ENCODE measurements at regions not wholly inside any gene's neighbourhood (a gene's known extent, or its start where the extent isn't known, plus 50 kb on each side); places are given as distances from the start of the nearest gene placed in this dataset.

GRCh38 chr4:101667348-101667747 is 123.2 kb upstream of the BANK1 start:
- H3K27ac Mint-ChIP-seq (ENCODE audit: unreplicated experiment), result no peak overlapping the region
- no peak for DNase-seq
- H3K27me3 Mint-ChIP-seq (ENCODE audit: insufficient read depth, unreplicated experiment), result no peaks in the 10 kb centered on the region
- H3K4me1 ChIP-seq, result no peaks in the 10 kb centered on the region
- POLR2A ChIA-PET, result no interaction called here
- no peaks in the 10 kb centered on the region for H3K9me3 Mint-ChIP-seq (ENCODE audit: unreplicated experiment)
- no peaks in the 10 kb centered on the region for H3K9me3 ChIP-seq
- no peaks in the 10 kb centered on the region for H3K27me3 ChIP-seq (replicated peaks; ENCODE audit: control insufficient read depth, insufficient read depth, low read length)
- no peaks in the 10 kb centered on the region for H3K36me3 Mint-ChIP-seq (ENCODE audit: insufficient read depth, unreplicated experiment)
- H3K36me3 ChIP-seq (ENCODE audit: control insufficient read depth, insufficient read depth, low read length), result no peaks in the 10 kb centered on the region
- CTCF ChIA-PET, result no interaction called here
- H3K4me3 ChIP-seq (ENCODE audit: low read depth, low read length), result no peak overlapping the region
- no TSS peak for BruUV-seq (replicated peaks)
- no peak overlapping the region for H3K4me3 Mint-ChIP-seq (ENCODE audit: unreplicated experiment)
- intact Hi-C loops (cut with micrococcal nuclease; ENCODE audit: unreplicated experiment), result no loop called here
- TF ChIP-seq, protein P1, sequence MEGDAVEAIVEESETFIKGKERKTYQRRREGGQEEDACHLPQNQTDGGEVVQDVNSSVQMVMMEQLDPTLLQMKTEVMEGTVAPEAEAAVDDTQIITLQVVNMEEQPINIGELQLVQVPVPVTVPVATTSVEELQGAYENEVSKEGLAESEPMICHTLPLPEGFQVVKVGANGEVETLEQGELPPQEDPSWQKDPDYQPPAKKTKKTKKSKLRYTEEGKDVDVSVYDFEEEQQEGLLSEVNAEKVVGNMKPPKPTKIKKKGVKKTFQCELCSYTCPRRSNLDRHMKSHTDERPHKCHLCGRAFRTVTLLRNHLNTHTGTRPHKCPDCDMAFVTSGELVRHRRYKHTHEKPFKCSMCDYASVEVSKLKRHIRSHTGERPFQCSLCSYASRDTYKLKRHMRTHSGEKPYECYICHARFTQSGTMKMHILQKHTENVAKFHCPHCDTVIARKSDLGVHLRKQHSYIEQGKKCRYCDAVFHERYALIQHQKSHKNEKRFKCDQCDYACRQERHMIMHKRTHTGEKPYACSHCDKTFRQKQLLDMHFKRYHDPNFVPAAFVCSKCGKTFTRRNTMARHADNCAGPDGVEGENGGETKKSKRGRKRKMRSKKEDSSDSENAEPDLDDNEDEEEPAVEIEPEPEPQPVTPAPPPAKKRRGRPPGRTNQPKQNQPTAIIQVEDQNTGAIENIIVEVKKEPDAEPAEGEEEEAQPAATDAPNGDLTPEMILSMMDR (IDR thresholded peaks at IDR 0.05; ENCODE audit: insufficient read depth in 1 of 2, low read depth in 1 of 2, low read length in 1 of 2, severe bottlenecking in 1 of 2, unreplicated experiment in 1 of 2), result no peak
- no peaks in the 10 kb centered on the region for H3K4me1 Mint-ChIP-seq (ENCODE audit: low read depth, unreplicated experiment)

DNA sequence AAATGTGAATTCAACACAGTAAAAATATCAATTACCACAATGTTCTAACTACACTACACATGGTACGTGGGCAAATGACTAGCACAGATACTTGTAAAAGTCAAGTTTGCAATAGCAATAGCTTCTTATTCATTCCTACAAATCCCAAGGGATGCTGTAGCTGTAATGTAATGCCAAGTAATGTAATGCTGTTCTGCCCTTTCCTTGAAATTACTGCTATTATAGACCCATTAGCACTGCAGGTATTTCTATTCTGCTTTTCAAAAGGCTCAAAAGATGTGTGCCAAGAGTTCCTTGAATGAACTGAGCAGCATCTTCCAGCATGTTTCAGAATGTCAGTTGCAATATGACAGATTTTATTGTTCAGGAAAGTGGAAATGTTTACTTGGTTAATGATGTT is 129.9 kb upstream of the BANK1 start:
- Mint-ChIP-seq H3K4me3 (ENCODE audit: unreplicated experiment) (no peak overlapping the region), H3K4me1 (ENCODE audit: low read depth, unreplicated experiment) (no peaks in the 10 kb centered on the region), H3K36me3 (ENCODE audit: insufficient read depth, unreplicated experiment) (no peaks in the 10 kb centered on the region), H3K27ac (ENCODE audit: unreplicated experiment) (no peak overlapping the region), H3K9me3 (ENCODE audit: unreplicated experiment) (no peaks in the 10 kb centered on the region), H3K27me3 (ENCODE audit: insufficient read depth, unreplicated experiment) (no peaks in the 10 kb centered on the region)
- Histone ChIP-seq H3K27me3 (replicated peaks; ENCODE audit: control insufficient read depth, insufficient read depth, low read length) (no peaks in the 10 kb centered on the region), H3K9me3 (no peaks in the 10 kb centered on the region), H3K36me3 (ENCODE audit: control insufficient read depth, insufficient read depth, low read length) (no peaks in the 10 kb centered on the region), H3K4me3 (ENCODE audit: low read depth, low read length) (no peak overlapping the region), H3K4me1 (no peaks in the 10 kb centered on the region)
- TF ChIP-seq, protein P1 (IDR thresholded peaks at IDR 0.05; ENCODE audit: insufficient read depth in 1 of 2, low read depth in 1 of 2, low read length in 1 of 2, severe bottlenecking in 1 of 2, unreplicated experiment in 1 of 2), result no peak
- no peak for DNase-seq
- CTCF ChIA-PET, result no interaction called here
- no TSS peak for BruUV-seq (replicated peaks)
- intact Hi-C loops (cut with micrococcal nuclease; ENCODE audit: unreplicated experiment), result no loop called here
- POLR2A ChIA-PET, result no interaction called here

GRCh38 chr4:101655857-101656256 is 134.7 kb upstream of the BANK1 start:
- TF ChIP-seq, protein P1 (IDR thresholded peaks at IDR 0.05; ENCODE audit: insufficient read depth in 1 of 2, low read depth in 1 of 2, low read length in 1 of 2, severe bottlenecking in 1 of 2, unreplicated experiment in 1 of 2), result no peak
- Mint-ChIP-seq H3K4me3 (ENCODE audit: unreplicated experiment) (no peak overlapping the region), H3K27me3 (ENCODE audit: insufficient read depth, unreplicated experiment) (no peaks in the 10 kb centered on the region), H3K27ac (ENCODE audit: unreplicated experiment) (no peak overlapping the region), H3K4me1 (ENCODE audit: low read depth, unreplicated experiment) (no peaks in the 10 kb centered on the region), H3K9me3 (ENCODE audit: unreplicated experiment) (no peaks in the 10 kb centered on the region), H3K36me3 (ENCODE audit: insufficient read depth, unreplicated experiment) (no peaks in the 10 kb centered on the region)
- Histone ChIP-seq H3K9me3 (no peaks in the 10 kb centered on the region), H3K4me3 (ENCODE audit: low read depth, low read length) (no peak overlapping the region), H3K4me1 (no peaks in the 10 kb centered on the region), H3K27me3 (replicated peaks; ENCODE audit: control insufficient read depth, insufficient read depth, low read length) (no peaks in the 10 kb centered on the region), H3K36me3 (ENCODE audit: control insufficient read depth, insufficient read depth, low read length) (no peaks in the 10 kb centered on the region)
- CTCF ChIA-PET, result no interaction called here
- no peak for DNase-seq
- POLR2A ChIA-PET, result no interaction called here
- intact Hi-C loops (cut with micrococcal nuclease; ENCODE audit: unreplicated experiment), result no loop called here
- BruUV-seq (replicated peaks), result no TSS peak
